ENCODE measurements at regions not wholly inside any gene's neighbourhood (a gene's known extent, or its start where the extent isn't known, plus 50 kb on each side); places are given as distances from the start of the nearest gene placed in this dataset.

GRCh38 chr4:35711127-35711526, 533.2 kb downstream of the ARAP2 start (continued):
- TF ChIP-seq CHD7 (IDR thresholded peaks at IDR 0.05; ENCODE audit: insufficient replicate concordance, low read length) (no peak), JUN (IDR thresholded peaks at IDR 0.05; ENCODE audit: low read depth, low read length) (no peak), HDAC2 (IDR thresholded peaks at IDR 0.05; ENCODE audit: borderline replicate concordance in 1 of 2, low read depth in 2 of 2, low read length in 2 of 2) (no peak), SIX5 (IDR thresholded peaks at IDR 0.05; ENCODE audit: low read depth, low read length) (no peak), FOSL1 (IDR thresholded peaks at IDR 0.05; ENCODE audit: insufficient read depth, low read depth, low read length) (no peak), PHF8 (conservative IDR thresholded peaks at IDR 0.05; ENCODE audit: low read depth, low read length) (no peak), POU5F1 (IDR thresholded peaks at IDR 0.05; ENCODE audit: low read depth, low read length) (no peak), TAF1 (IDR thresholded peaks at IDR 0.05; ENCODE audit: low read depth, low read length) (no peak), EGR1 (IDR thresholded peaks at IDR 0.05; ENCODE audit: borderline replicate concordance, low read depth, low read length) (no peak), SP4 (IDR thresholded peaks at IDR 0.05; ENCODE audit: low read length) (no peak), RFX5 (IDR thresholded peaks at IDR 0.05; ENCODE audit: borderline replicate concordance, low read depth, low read length) (no peak), CHD1 (IDR thresholded peaks at IDR 0.05; ENCODE audit: low read depth, low read length) (no peak)
